ENCODE measurements at regions not wholly inside any gene's neighbourhood (a gene's known extent, or its start where the extent isn't known, plus 50 kb on each side); places are given as distances from the start of the nearest gene placed in this dataset.

- DNase-seq (ENCODE audit: low read depth in 4 of 4, low spot score in 2 of 4): no peak
Observed at GRCh38 chr1:79568411-79568810, 561.9 kb upstream of the ADGRL4 start.

- no peak for DNase-seq (ENCODE audit: low read depth in 4 of 4, low spot score in 2 of 4)
Observed at GRCh38 chr1:79561521-79561978, 555.0 kb upstream of the ADGRL4 start.

- DNase-seq (ENCODE audit: low read depth in 4 of 4, low spot score in 2 of 4): no peak
Observed at GRCh38 chr1:79556189-79556588, 549.7 kb upstream of the ADGRL4 start.

- DNase-seq (ENCODE audit: low read depth in 4 of 4, low spot score in 2 of 4): no peak
Observed at GRCh38 chr1:79554688-79555087, 548.2 kb upstream of the ADGRL4 start.

GRCh38 chr1:79551321-79551720 is 544.8 kb upstream of the ADGRL4 start:
- DNase-seq (ENCODE audit: low read depth in 4 of 4, low spot score in 2 of 4): no peak

- no peak for DNase-seq (ENCODE audit: low read depth in 4 of 4, low spot score in 2 of 4)
Observed at GRCh38 chr1:79550402-79550801, 543.9 kb upstream of the ADGRL4 start.

- no peak for DNase-seq (ENCODE audit: low read depth in 4 of 4, low spot score in 2 of 4)
Observed at GRCh38 chr1:79549201-79549600, 542.7 kb upstream of the ADGRL4 start.

- DNase-seq (ENCODE audit: low read depth in 4 of 4, low spot score in 2 of 4): no peak
Observed at GRCh38 chr1:79547514-79547913, 541.0 kb upstream of the ADGRL4 start.

- DNase-seq (ENCODE audit: low read depth in 4 of 4, low spot score in 2 of 4): no peak
Observed at GRCh38 chr1:79543394-79543793, 536.9 kb upstream of the ADGRL4 start.

GRCh38 chr1:79539001-79539400 is 532.5 kb upstream of the ADGRL4 start:
- DNase-seq (ENCODE audit: low read depth in 4 of 4, low spot score in 2 of 4): no peak

GRCh38 chr1:79532555-79532954 is 526.0 kb upstream of the ADGRL4 start:
- DNase-seq (ENCODE audit: low read depth in 4 of 4, low spot score in 2 of 4): no peak

GRCh38 chr1:79531790-79532189 is 525.3 kb upstream of the ADGRL4 start:
- no peak for DNase-seq (ENCODE audit: low read depth in 4 of 4, low spot score in 2 of 4)

- DNase-seq (ENCODE audit: low read depth in 4 of 4, low spot score in 2 of 4): no peak
Observed at GRCh38 chr1:79530476-79530875, 523.9 kb upstream of the ADGRL4 start.

GRCh38 chr1:79530055-79530454 is 523.5 kb upstream of the ADGRL4 start:
- no peak for DNase-seq (ENCODE audit: low read depth in 4 of 4, low spot score in 2 of 4)

- no peak for DNase-seq (ENCODE audit: low read depth in 4 of 4, low spot score in 2 of 4)
Observed at GRCh38 chr1:79524126-79524525, 517.6 kb upstream of the ADGRL4 start.

- DNase-seq (ENCODE audit: low read depth in 4 of 4, low spot score in 2 of 4): no peak
Observed at GRCh38 chr1:79519084-79519760, 512.7 kb upstream of the ADGRL4 start.

- no peak for DNase-seq (ENCODE audit: low read depth in 4 of 4, low spot score in 2 of 4)
Observed at GRCh38 chr1:79517470-79518224, 511.1 kb upstream of the ADGRL4 start.

GRCh38 chr1:79507770-79508169 is 501.2 kb upstream of the ADGRL4 start:
- no peak for DNase-seq (ENCODE audit: low read depth in 4 of 4, low spot score in 2 of 4)

- DNase-seq (ENCODE audit: low read depth in 4 of 4, low spot score in 2 of 4): no peak
Observed at GRCh38 chr1:79501153-79501552, 494.6 kb upstream of the ADGRL4 start.

- DNase-seq (ENCODE audit: low read depth in 4 of 4, low spot score in 2 of 4): no peak
Observed at GRCh38 chr1:79499541-79499940, 493.0 kb upstream of the ADGRL4 start.

GRCh38 chr1:79497193-79497773 is 490.8 kb upstream of the ADGRL4 start:
- no peak for DNase-seq (ENCODE audit: low read depth in 4 of 4, low spot score in 2 of 4)

GRCh38 chr1:79496129-79496528 is 489.6 kb upstream of the ADGRL4 start:
- no peak for DNase-seq (ENCODE audit: low read depth in 4 of 4, low spot score in 2 of 4)
